ENCODE measurements at regions not wholly inside any gene's neighbourhood (a gene's known extent, or its start where the extent isn't known, plus 50 kb on each side); places are given as distances from the start of the nearest gene placed in this dataset.

DNA sequence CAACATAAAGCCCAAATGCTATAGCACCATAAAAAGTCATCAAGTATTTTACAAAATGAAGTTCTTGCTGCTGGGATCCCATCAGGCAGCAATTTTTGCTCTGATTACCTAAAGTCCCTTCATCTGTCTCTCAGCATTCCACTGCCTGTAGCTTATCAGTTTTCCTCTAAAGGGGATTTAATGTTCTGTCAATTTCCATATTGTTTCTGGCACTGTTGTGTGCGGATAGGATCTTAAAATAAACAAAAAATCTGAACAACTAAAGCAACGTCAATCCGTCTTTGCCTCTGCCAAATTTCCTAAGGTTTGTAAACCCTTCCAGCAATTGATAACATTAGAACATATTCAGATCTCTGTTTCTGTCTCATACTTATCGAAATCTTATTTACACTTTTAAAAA is 1126.3 kb upstream of the RAG2 start:
- intact Hi-C loops (cut with DNase I; ENCODE audit: low total_unique reads) = no loop called here
- H3K4me3 ChIP-seq = no peak overlapping the region
- TF ChIP-seq POLR2A (IDR thresholded peaks at IDR 0.05) (no peak), POLR2AphosphoS5 (IDR thresholded peaks at IDR 0.05) (no peak), CTCF (IDR thresholded peaks at IDR 0.05 in 8 of 11, conservative IDR thresholded peaks at IDR 0.05 in 3 of 11) (no peak)
- H3K4me1 ChIP-seq = no peaks in the 10 kb centered on the region
- H3K9me3 ChIP-seq = no peaks in the 10 kb centered on the region
- WGBS, 5 donors = 77 to 87% (median 79%) methylated on average over 4 of the region's 4 CpGs
- H3K27ac ChIP-seq = no peak overlapping the region
- no peaks in the 10 kb centered on the region for H3K36me3 ChIP-seq
- no peak for DNase-seq
- no peaks in the 10 kb centered on the region for H3K27me3 ChIP-seq (replicated peaks in 1 of 7)

DNA sequence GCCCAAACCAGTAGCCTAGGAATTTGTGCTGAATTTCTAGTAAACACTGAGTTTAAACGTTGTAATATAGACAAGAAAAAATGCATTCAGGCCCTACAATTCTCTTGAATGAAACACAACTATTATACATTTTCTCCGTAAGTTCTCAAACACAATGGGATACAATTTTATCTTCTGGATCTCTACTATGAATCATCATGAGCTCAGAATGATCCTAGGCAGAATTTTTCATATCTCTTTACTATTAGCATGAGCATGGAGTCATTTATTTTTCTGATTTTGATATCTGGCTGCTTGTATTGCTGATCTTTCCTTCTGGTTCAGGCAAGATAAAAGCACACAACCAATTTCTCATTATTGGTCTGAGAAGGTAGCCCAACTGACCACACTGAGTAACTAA is 1123.4 kb upstream of the RAG2 start:
- TF ChIP-seq POLR2A (IDR thresholded peaks at IDR 0.05) = no peak
- TF ChIP-seq CTCF (IDR thresholded peaks at IDR 0.05 in 8 of 11, conservative IDR thresholded peaks at IDR 0.05 in 3 of 11) = no peak
- TF ChIP-seq POLR2AphosphoS5 (IDR thresholded peaks at IDR 0.05) = no peak
- Histone ChIP-seq H3K4me3 (no peak overlapping the region), H3K9me3 (peaks cover 0 to 7% (median 0%) of the 10 kb centered on the region in 8 donors), H3K27ac (no peak overlapping the region), H3K27me3 (replicated peaks in 1 of 7) (no peaks in the 10 kb centered on the region), H3K4me1 (no peaks in the 10 kb centered on the region), H3K36me3 (no peaks in the 10 kb centered on the region)
- 76 to 89% (median 84%) methylated on average over 2 of the region's 2 CpGs for WGBS, 5 donors
- intact Hi-C loops (cut with DNase I; ENCODE audit: low total_unique reads) = no loop called here
- no peak for DNase-seq

GRCh38 chr11:37718431-37718999 is 1120.5 kb upstream of the RAG2 start:
- peaks cover 0 to 7% (median 0%) of the 10 kb centered on the region in 8 donors for H3K9me3 ChIP-seq
- intact Hi-C loops (cut with DNase I; ENCODE audit: low total_unique reads) = no loop called here
- no peak for TF ChIP-seq POLR2A (IDR thresholded peaks at IDR 0.05)
- no peak for TF ChIP-seq CTCF (IDR thresholded peaks at IDR 0.05 in 8 of 11, conservative IDR thresholded peaks at IDR 0.05 in 3 of 11)
- no peak for TF ChIP-seq POLR2AphosphoS5 (IDR thresholded peaks at IDR 0.05)
- no peaks in the 10 kb centered on the region for H3K36me3 ChIP-seq
- no peaks in the 10 kb centered on the region for H3K4me1 ChIP-seq
- 63 to 77% (median 71%) methylated on average over 1 of the region's 1 CpG for WGBS, 5 donors
- H3K27me3 ChIP-seq (replicated peaks in 1 of 7) = no peaks in the 10 kb centered on the region
- H3K27ac ChIP-seq = no peak overlapping the region
- DNase-seq = no peak
- H3K4me3 ChIP-seq = no peak overlapping the region

GRCh38 chr11:37712251-37712650 is 1114.2 kb upstream of the RAG2 start:
- TF ChIP-seq POLR2A (IDR thresholded peaks at IDR 0.05) (no peak), CTCF (IDR thresholded peaks at IDR 0.05 in 8 of 11, conservative IDR thresholded peaks at IDR 0.05 in 3 of 11) (no peak), POLR2AphosphoS5 (IDR thresholded peaks at IDR 0.05) (no peak)
- H3K27me3 ChIP-seq (replicated peaks in 1 of 7) = no peaks in the 10 kb centered on the region
- WGBS, 5 donors = 62 to 76% (median 69%) methylated on average over 3 of the region's 3 CpGs
- DNase-seq = no peak
- H3K4me3 ChIP-seq = no peak overlapping the region
- no peaks in the 10 kb centered on the region for H3K36me3 ChIP-seq
- intact Hi-C loops (cut with DNase I; ENCODE audit: low total_unique reads) = no loop called here
- H3K4me1 ChIP-seq = no peaks in the 10 kb centered on the region
- no peaks in the 10 kb centered on the region for H3K9me3 ChIP-seq
- no peak overlapping the region for H3K27ac ChIP-seq

Data from spleen (tissue), 11 donors.